ENCODE measurements at regions not wholly inside any gene's neighbourhood (a gene's known extent, or its start where the extent isn't known, plus 50 kb on each side); places are given as distances from the start of the nearest gene placed in this dataset.
A peak's percentile ranks its signal among the peaks of the same experiment; 100 is the strongest.

DNA sequence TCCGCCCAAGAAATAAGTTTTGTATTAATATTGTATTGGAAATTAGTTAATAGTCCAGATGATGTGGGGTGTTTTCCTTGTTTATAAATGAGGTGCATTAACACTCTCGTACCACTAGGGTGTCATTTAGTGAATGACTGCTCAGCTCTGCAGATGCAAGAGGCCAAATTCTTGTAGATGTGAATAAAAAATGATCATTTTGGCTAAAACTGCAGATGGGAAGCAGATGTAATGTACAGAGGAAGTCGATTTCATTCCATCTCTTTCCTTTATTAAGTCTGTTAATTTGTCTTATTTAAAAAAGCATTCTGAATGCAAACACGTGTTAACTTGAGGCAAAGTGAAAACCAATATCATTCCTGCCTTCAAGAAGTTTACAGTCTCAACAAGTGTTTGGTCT is 108.1 kb downstream of the DHX15 start:
- no peak overlapping the region for H3K4me3 ChIP-seq (ENCODE audit: low read depth in 1 of 2, low read length in 2 of 2)
- no peaks in the 10 kb centered on the region for H3K36me3 ChIP-seq (ENCODE audit: control insufficient read depth in 1 of 2, insufficient read depth in 2 of 2, low read length in 2 of 2)
- peaks cover 0 to 16% of the 10 kb centered on the region in 2 donors for H3K4me1 ChIP-seq (ENCODE audit: control insufficient read depth in 1 of 2, insufficient read depth in 2 of 2, low read length in 2 of 2)
- H3K9me3 ChIP-seq (ENCODE audit: control insufficient read depth in 1 of 2, low read length in 2 of 2), result no peaks in the 10 kb centered on the region
- H3K27ac ChIP-seq (ENCODE audit: low read length), result no peak overlapping the region
- H3K27me3 ChIP-seq (ENCODE audit: low read depth, low read length), result no peaks in the 10 kb centered on the region

DNA sequence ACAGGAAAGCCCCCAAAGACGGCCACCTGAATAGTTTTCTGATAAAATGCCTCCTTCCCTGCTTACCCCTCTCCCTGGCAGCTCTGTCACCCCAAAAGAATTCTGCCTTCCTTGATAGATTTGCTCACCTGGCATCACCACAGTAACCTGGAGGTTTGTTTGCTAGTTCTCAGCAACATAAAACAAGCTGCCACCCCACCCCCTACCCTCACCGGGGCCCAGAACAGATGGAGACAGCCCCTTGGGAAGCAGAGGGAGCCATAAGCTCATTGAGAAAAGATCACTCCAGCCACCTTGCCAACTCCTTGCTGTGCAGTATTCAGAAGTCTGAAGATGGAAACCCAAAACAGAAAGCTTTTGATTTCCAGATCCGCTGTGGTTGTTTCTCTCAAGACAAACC is 108.6 kb downstream of the DHX15 start:
- peaks cover 3% of the 10 kb centered on the region for H3K27me3 ChIP-seq (ENCODE audit: low read depth, low read length)
- no peak overlapping the region for H3K4me3 ChIP-seq (ENCODE audit: low read depth in 1 of 2, low read length in 2 of 2)
- no peak overlapping the region for H3K27ac ChIP-seq (ENCODE audit: low read length)
- peaks cover 0 to 20% of the 10 kb centered on the region in 2 donors for H3K4me1 ChIP-seq (ENCODE audit: control insufficient read depth in 1 of 2, insufficient read depth in 2 of 2, low read length in 2 of 2)
- H3K9me3 ChIP-seq (ENCODE audit: control insufficient read depth in 1 of 2, low read length in 2 of 2), result no peaks in the 10 kb centered on the region
- H3K36me3 ChIP-seq (ENCODE audit: control insufficient read depth in 1 of 2, insufficient read depth in 2 of 2, low read length in 2 of 2), result no peaks in the 10 kb centered on the region

DNA sequence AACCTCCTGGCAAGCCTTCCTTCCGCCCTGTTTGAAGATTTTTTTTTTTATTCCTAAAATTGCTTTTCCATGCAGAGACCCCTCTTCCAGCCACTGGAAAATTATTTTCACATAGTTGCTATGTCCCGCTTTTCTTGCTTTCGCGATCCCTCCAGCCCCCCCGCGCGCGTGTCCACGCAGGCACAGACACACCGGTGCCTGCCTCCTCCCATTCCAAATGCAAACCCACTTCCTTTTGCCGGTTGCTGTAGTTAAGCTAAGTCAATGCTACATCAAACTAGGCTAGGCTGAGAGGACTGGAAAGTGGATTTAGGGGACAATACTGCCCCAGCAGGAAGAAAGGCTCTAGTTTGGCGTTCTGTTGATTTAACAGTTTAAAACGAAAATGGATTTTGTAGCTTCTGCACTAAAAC is 111.0 kb downstream of the DHX15 start:
- Histone ChIP-seq H3K27ac (ENCODE audit: low read length) (peak overlapping the region; percentile 56), H3K4me1 (ENCODE audit: control insufficient read depth in 1 of 2, insufficient read depth in 2 of 2, low read length in 2 of 2) (peaks cover 0 to 24% of the 10 kb centered on the region in 2 donors), H3K4me3 (ENCODE audit: low read depth in 1 of 2, low read length in 2 of 2) (peak overlapping the region; percentile 53 to 83), H3K9me3 (ENCODE audit: control insufficient read depth in 1 of 2, low read length in 2 of 2) (no peaks in the 10 kb centered on the region), H3K36me3 (ENCODE audit: control insufficient read depth in 1 of 2, insufficient read depth in 2 of 2, low read length in 2 of 2) (no peaks in the 10 kb centered on the region), H3K27me3 (ENCODE audit: low read depth, low read length) (peaks cover 10% of the 10 kb centered on the region)

DNA sequence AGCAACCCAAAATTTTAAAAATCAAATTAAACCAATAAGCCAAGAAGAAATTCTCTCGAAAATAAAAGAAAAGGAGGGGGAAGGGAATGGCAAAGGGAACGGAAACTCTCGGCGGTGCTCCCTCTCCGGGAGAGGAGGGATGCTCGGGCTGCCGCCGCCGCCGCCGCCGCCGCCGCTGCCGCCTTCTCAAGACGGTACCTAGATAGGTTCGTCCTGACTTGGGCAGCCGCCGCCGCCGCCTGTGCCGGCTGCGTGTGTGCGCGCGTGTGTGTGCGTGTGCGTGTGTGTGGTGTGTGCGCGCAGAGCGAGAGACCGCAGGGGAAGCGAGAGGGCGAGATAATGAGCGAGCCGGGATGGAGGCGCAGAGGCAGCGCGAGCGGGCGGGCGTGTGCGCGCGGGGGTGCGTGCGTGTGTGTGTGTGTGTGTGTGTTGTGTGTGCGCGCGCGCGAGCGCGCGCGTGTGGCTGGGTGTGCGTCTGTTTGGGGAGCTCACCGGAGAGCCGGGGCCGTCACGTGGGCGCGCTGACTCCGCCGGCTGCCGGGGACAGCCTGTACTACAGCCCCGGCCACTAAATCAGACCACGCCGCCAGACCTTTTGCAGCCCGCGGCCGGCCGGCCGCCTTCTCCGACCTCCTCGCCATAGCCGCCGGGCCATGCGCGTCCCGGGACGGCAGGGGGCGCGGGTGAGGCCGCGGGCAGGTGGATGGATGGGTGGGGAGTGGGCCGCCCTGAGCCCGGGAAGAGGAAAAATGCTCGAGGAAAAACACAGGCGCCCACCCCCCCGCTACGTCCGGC is 111.6 kb downstream of the DHX15 start:
- no peaks in the 10 kb centered on the region for H3K9me3 ChIP-seq (ENCODE audit: control insufficient read depth in 1 of 2, low read length in 2 of 2)
- no peaks in the 10 kb centered on the region for H3K36me3 ChIP-seq (ENCODE audit: control insufficient read depth in 1 of 2, insufficient read depth in 2 of 2, low read length in 2 of 2)
- H3K4me3 ChIP-seq (ENCODE audit: low read depth in 1 of 2, low read length in 2 of 2), result peak overlapping the region; percentile 67 to 83
- no peak overlapping the region for H3K27ac ChIP-seq (ENCODE audit: low read length)
- peaks cover 0 to 27% of the 10 kb centered on the region in 2 donors for H3K4me1 ChIP-seq (ENCODE audit: control insufficient read depth in 1 of 2, insufficient read depth in 2 of 2, low read length in 2 of 2)
- peaks cover 10% of the 10 kb centered on the region for H3K27me3 ChIP-seq (ENCODE audit: low read depth, low read length)

DNA sequence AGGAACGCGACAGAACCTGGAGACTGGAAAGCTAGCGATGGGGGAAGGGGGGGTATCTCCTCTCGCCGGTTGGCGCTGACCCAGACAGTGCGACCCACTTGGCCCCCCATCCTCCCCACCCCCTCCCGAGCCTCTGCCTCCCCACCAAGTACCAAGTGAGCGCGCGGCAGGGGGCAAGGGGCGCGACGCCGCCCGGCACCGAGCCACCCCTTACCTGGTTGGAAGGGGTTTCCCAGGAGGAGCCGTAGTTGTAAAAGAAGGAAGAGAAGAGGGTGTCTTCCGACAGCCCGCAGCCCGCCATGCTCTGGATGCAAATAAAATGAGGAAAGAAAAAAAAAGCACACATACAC is 112.2 kb downstream of the DHX15 start:
- Histone ChIP-seq H3K9me3 (ENCODE audit: control insufficient read depth in 1 of 2, low read length in 2 of 2) (no peaks in the 10 kb centered on the region), H3K27ac (ENCODE audit: low read length) (no peak overlapping the region)

DNA sequence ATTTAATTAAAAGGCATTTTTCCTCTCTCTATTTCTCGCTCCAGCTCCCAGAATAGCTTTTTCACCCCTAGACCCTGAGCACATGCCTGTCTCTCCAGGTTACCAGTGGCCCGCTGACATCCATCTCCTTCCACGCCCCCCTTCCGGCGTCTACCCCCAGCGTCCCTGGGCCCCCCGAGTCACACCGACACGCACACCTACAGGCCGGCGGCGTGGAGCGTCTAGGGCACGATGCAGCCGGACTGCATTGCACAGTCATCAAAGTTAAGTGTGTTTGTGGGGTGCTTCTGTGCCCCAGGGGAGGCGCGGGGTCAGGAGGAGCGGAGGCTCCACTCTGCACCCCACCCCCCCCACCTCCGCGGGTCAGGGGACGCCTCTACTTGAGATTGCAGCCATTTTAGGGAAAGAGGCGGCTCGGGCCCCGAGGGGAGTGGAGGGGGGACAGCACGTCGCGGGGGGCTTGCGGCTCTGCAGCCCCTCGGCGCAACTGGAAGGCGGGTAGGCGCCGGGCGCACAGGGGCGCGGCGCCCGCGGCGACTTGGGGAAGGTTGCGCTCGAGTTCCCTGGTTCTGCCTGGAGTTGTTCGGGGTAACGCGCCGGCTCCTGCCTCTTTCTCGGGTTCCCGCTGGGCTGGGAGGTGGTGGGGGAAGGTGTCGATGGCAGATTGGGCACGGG is 112.7 kb downstream of the DHX15 start:
- H3K9me3 ChIP-seq (ENCODE audit: control insufficient read depth in 1 of 2, low read length in 2 of 2), result no peaks in the 10 kb centered on the region
- H3K27ac ChIP-seq (ENCODE audit: low read length), result peak overlapping the region; percentile 7
- no peaks in the 10 kb centered on the region for H3K36me3 ChIP-seq (ENCODE audit: control insufficient read depth in 1 of 2, insufficient read depth in 2 of 2, low read length in 2 of 2)
- peaks cover 0 to 27% of the 10 kb centered on the region in 2 donors for H3K4me1 ChIP-seq (ENCODE audit: control insufficient read depth in 1 of 2, insufficient read depth in 2 of 2, low read length in 2 of 2)
- peak overlapping the region; percentile 67 to 83 for H3K4me3 ChIP-seq (ENCODE audit: low read depth in 1 of 2, low read length in 2 of 2)
- peaks cover 10% of the 10 kb centered on the region for H3K27me3 ChIP-seq (ENCODE audit: low read depth, low read length)

More for the DNA sequence above, 112.2 kb downstream of the DHX15 start:
- Histone ChIP-seq H3K36me3 (ENCODE audit: control insufficient read depth in 1 of 2, insufficient read depth in 2 of 2, low read length in 2 of 2) (no peaks in the 10 kb centered on the region), H3K4me1 (ENCODE audit: control insufficient read depth in 1 of 2, insufficient read depth in 2 of 2, low read length in 2 of 2) (peaks cover 0 to 27% of the 10 kb centered on the region in 2 donors), H3K27me3 (ENCODE audit: low read depth, low read length) (peaks cover 10% of the 10 kb centered on the region), H3K4me3 (ENCODE audit: low read depth in 1 of 2, low read length in 2 of 2) (peak overlapping the region; percentile 67 to 83)

DNA sequence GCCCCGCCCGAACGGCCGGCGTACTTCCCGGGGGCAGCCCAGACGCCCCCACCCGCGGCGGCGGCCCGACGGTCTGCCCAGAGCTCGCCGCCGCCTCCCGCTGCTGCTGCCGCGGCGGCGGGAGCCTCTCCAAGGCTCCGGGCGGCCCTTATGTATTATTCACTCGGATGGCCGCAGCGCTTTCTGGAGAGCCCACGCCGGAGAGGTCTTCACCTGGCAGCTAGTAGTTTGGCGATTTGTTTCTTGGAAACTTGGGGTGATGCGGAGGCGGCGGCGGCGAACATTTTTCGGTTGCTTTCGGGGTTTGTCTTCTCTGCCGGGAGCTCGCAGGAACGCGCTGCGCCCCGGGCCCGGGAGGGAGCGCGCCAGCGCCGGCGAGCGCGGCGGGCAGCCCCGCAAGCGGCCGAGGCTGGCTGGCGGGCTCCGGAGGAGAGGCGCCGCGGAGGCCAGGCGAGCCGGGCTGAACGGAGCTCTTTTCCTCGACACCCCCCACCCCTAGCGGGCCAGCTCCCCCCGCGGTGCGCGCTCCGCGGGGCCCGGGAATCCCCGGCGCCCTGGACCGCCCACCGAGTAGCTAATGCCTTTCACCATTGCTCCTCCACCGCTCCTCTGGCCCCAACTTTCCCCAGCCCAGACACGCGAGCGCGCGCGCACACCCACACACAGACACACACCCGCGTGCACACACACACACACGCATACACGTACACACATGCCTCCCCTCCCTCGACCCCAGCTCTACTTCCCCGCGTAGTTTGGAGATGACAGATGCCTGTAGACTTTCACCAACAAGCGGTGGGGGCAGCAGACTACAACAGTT is 113.5 kb downstream of the DHX15 start:
- H3K9me3 ChIP-seq (ENCODE audit: control insufficient read depth in 1 of 2, low read length in 2 of 2), result no peaks in the 10 kb centered on the region
- no peaks in the 10 kb centered on the region for H3K36me3 ChIP-seq (ENCODE audit: control insufficient read depth in 1 of 2, insufficient read depth in 2 of 2, low read length in 2 of 2)
- peak overlapping the region; percentile 7 for H3K27ac ChIP-seq (ENCODE audit: low read length)
- H3K27me3 ChIP-seq (ENCODE audit: low read depth, low read length), result peaks cover 10% of the 10 kb centered on the region
- peak overlapping the region; percentile 67 to 83 for H3K4me3 ChIP-seq (ENCODE audit: low read depth in 1 of 2, low read length in 2 of 2)
- peaks cover 0 to 27% of the 10 kb centered on the region in 2 donors for H3K4me1 ChIP-seq (ENCODE audit: control insufficient read depth in 1 of 2, insufficient read depth in 2 of 2, low read length in 2 of 2)

DNA sequence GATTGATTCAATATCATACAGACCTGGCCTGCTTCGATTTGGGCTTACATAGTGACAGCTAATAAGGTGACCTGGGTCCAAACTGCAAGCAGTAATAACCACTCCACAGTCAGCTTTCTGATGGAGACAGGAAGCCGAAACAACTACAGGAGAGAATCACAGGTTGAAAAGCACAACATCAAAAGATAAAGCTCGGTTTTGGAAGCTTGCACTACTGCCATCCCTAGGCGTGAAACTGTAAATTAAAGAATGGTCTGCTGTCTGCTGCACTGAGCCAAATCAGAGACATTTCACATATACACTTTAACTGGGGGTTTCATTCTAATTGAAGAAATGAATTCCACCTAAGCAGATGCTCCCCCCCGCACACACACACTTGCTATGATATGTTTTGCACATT is 116.3 kb downstream of the DHX15 start:
- Histone ChIP-seq H3K27me3 (ENCODE audit: low read depth, low read length) (peaks cover 10% of the 10 kb centered on the region), H3K9me3 (ENCODE audit: control insufficient read depth in 1 of 2, low read length in 2 of 2) (no peaks in the 10 kb centered on the region), H3K4me3 (ENCODE audit: low read depth in 1 of 2, low read length in 2 of 2) (no peak overlapping the region), H3K36me3 (ENCODE audit: control insufficient read depth in 1 of 2, insufficient read depth in 2 of 2, low read length in 2 of 2) (no peaks in the 10 kb centered on the region), H3K27ac (ENCODE audit: low read length) (no peak overlapping the region), H3K4me1 (ENCODE audit: control insufficient read depth in 1 of 2, insufficient read depth in 2 of 2, low read length in 2 of 2) (peaks cover 0 to 23% of the 10 kb centered on the region in 2 donors)

DNA sequence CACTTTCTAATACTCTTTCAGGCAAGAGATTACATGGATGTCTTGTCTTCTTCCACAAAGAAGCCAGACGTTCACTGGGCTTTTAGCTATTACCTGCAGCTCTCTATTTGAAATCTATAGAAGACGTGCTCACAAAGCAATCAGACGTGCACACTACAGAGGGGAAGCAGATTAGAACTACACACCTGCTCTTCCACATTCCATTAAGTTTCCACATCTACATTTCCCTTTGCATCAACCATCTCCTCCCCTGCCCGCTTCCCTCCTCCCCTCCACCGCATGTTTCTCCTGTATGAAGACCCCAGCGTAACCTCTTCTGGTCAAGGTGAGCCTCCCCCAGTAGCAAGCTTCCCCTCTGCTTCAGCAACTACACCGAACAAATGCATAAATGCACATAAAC is 119.8 kb downstream of the DHX15 start:
- H3K4me1 ChIP-seq (ENCODE audit: control insufficient read depth in 1 of 2, insufficient read depth in 2 of 2, low read length in 2 of 2), result peaks cover 0 to 4% of the 10 kb centered on the region in 2 donors
- H3K36me3 ChIP-seq (ENCODE audit: control insufficient read depth in 1 of 2, insufficient read depth in 2 of 2, low read length in 2 of 2), result no peaks in the 10 kb centered on the region
- H3K27me3 ChIP-seq (ENCODE audit: low read depth, low read length), result peaks cover 5% of the 10 kb centered on the region
- H3K9me3 ChIP-seq (ENCODE audit: control insufficient read depth in 1 of 2, low read length in 2 of 2), result no peaks in the 10 kb centered on the region
- no peak overlapping the region for H3K4me3 ChIP-seq (ENCODE audit: low read depth in 1 of 2, low read length in 2 of 2)
- H3K27ac ChIP-seq (ENCODE audit: low read length), result no peak overlapping the region

DNA sequence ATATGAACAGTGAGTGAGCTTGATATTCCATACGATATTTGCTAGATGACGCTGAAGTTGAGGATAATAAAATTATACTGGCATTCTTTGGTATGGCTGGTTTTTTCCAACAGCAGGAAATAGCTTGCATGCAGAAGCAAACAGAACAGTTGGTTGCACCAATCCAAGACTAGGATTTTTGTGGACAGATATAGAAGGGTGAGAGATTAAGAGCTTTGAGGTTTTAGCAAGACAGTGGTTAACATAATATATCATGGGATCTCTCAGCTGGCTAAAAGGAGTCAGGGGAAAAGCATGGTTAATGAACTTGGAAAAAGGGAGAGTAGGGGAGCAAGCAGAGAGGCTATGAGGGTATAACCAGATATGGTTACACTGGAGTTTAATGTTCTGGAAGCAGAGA is 127.9 kb downstream of the DHX15 start:
- Histone ChIP-seq H3K27ac (ENCODE audit: low read length) (no peak overlapping the region), H3K4me3 (ENCODE audit: low read depth in 1 of 2, low read length in 2 of 2) (no peak overlapping the region), H3K36me3 (ENCODE audit: control insufficient read depth in 1 of 2, insufficient read depth in 2 of 2, low read length in 2 of 2) (no peaks in the 10 kb centered on the region), H3K4me1 (ENCODE audit: control insufficient read depth in 1 of 2, insufficient read depth in 2 of 2, low read length in 2 of 2) (no peaks in the 10 kb centered on the region), H3K9me3 (ENCODE audit: control insufficient read depth in 1 of 2, low read length in 2 of 2) (no peaks in the 10 kb centered on the region), H3K27me3 (ENCODE audit: low read depth, low read length) (no peaks in the 10 kb centered on the region)

DNA sequence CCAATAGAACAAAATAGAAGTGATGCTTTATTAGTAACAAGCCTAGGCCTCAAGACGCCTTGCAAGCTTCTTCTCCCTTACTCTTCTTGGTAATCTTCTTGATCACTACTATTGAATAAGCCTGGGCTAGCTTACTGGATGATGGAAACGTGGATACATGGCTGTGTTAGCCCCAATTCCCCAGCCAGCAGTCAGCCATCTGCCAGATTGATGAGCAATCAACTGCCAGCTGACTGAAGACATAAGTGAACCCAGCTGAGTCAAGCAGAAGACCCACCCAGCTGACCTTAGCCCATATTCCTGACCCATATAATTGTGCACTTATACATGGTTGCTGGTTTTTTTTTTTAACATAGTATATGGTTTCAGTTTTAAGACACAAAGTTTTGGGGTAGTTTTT is 130.4 kb downstream of the DHX15 start:
- no peak overlapping the region for H3K4me3 ChIP-seq (ENCODE audit: low read depth in 1 of 2, low read length in 2 of 2)
- no peaks in the 10 kb centered on the region for H3K4me1 ChIP-seq (ENCODE audit: control insufficient read depth in 1 of 2, insufficient read depth in 2 of 2, low read length in 2 of 2)
- no peaks in the 10 kb centered on the region for H3K9me3 ChIP-seq (ENCODE audit: control insufficient read depth in 1 of 2, low read length in 2 of 2)
- no peaks in the 10 kb centered on the region for H3K36me3 ChIP-seq (ENCODE audit: control insufficient read depth in 1 of 2, insufficient read depth in 2 of 2, low read length in 2 of 2)
- H3K27ac ChIP-seq (ENCODE audit: low read length), result no peak overlapping the region
- H3K27me3 ChIP-seq (ENCODE audit: low read depth, low read length), result no peaks in the 10 kb centered on the region
